Neural progenitor cell (in vitro differentiated cells): ENCODE measurements at regions not wholly inside any gene's neighbourhood (a gene's known extent, or its start where the extent isn't known, plus 50 kb on each side); places are given as distances from the start of the nearest gene placed in this dataset.
"Not testable (repeated sequence)": the region's sequence is repeated elsewhere in the genome, so short reads cannot be mapped to it uniquely, and the experiment has no call there.

Source experiments
- DNase-seq: peaks from one replicate; pipeline ENCODE4 v3.0.0-alpha.2; 2016; ENCODE audit warnings: low spot score
- H2AFZ ChIP-seq: fragments of 200-600 bp; sonication (generic); replicated peaks from 2 replicates; pipeline ENCODE4 v1.6.1; 2016; ENCODE audit warnings: antibody characterized with exemption
- H3F3A ChIP-seq: fragments of 200-600 bp; sonication (generic); 2 replicates; pipeline ENCODE4 v1.6.1; 2016; ENCODE audit warnings: antibody characterized with exemption, low read depth
- H3K27ac ChIP-seq: fragments of 200-600 bp; sonication (generic); 2 replicates; pipeline ENCODE4 v1.5.1; 2016; ENCODE audit warnings: mild to moderate bottlenecking
- H3K27me3 ChIP-seq: fragments of 200-600 bp; sonication (generic); 2 replicates; pipeline ENCODE4 v1.6.1; 2016; ENCODE audit warnings: mild to moderate bottlenecking, moderate library complexity
- H3K36me3 ChIP-seq: fragments of 200-600 bp; sonication (generic); 2 replicates; pipeline ENCODE4 v1.5.1; 2016
- H3K4me1 ChIP-seq: fragments of 200-600 bp; sonication (generic); 2 replicates; pipeline ENCODE4 v1.6.1; 2016; ENCODE audit warnings: mixed run types
- H3K4me2 ChIP-seq: fragments of 200-600 bp; sonication (generic); 2 replicates; pipeline ENCODE4 v1.6.1; 2016
- H3K4me3 ChIP-seq: fragments of 200-600 bp; sonication (generic); 2 replicates; pipeline ENCODE4 v1.5.1; 2016
- H3K79me2 ChIP-seq: fragments of 200-600 bp; sonication (generic); 2 replicates; pipeline ENCODE4 v1.6.1; 2016; ENCODE audit warnings: low read depth
- H3K9ac ChIP-seq: fragments of 200-600 bp; sonication (generic); 2 replicates; pipeline ENCODE4 v1.6.1; 2016
- H3K9me3 ChIP-seq: fragments of 200-600 bp; sonication (generic); 2 replicates; pipeline ENCODE4 v1.5.1; 2016; ENCODE audit warnings: low read depth
- H4K20me1 ChIP-seq: fragments of 200-600 bp; sonication (generic); 2 replicates; pipeline ENCODE4 v1.6.1; 2016; ENCODE audit warnings: low read depth
- H3K27ac Mint-ChIP-seq: 3 replicates; pipeline ENCODE4 v1.8.0; 2021; ENCODE audit warnings: mixed read lengths
- H3K27me3 Mint-ChIP-seq: 2 replicates; pipeline ENCODE4 v1.8.0; 2022; ENCODE audit warnings: low read depth, mild to moderate bottlenecking, inconsistent platforms, moderate library complexity, mixed read lengths; ENCODE audit not compliant: insufficient read depth
- H3K36me3 Mint-ChIP-seq: 3 replicates; pipeline ENCODE4 v1.8.0; 2021; ENCODE audit warnings: mixed read lengths
- H3K4me1 Mint-ChIP-seq: 3 replicates; pipeline ENCODE4 v1.8.0; 2021; ENCODE audit warnings: mixed read lengths
- H3K4me3 Mint-ChIP-seq: 3 replicates; pipeline ENCODE4 v1.8.0; 2021; ENCODE audit warnings: mild to moderate bottlenecking, moderate library complexity, mixed read lengths
- H3K9me3 Mint-ChIP-seq: 3 replicates; pipeline ENCODE4 v1.8.0; 2020; ENCODE audit warnings: mixed read lengths
- EZH2 ChIP-seq: fragments of 200-600 bp; sonication (generic); IDR thresholded peaks from 2 replicates; pipeline ENCODE4 v1.6.1; 2017; ENCODE audit warnings: antibody characterized with exemption, mild to moderate bottlenecking, moderate library complexity
- EZH2phosphoT487 ChIP-seq: fragments of 200-600 bp; sonication (generic); IDR thresholded peaks from 2 replicates; pipeline ENCODE4 v1.6.1; 2017; ENCODE audit warnings: antibody characterized with exemption
- TF ChIP-seq, protein P1 (sequence below): fragments of 200-600 bp; sonication (generic); IDR thresholded peaks from 2 replicates; pipeline ENCODE4 v1.5.1; 2017; ENCODE audit warnings: antibody characterized with exemption, mild to moderate bottlenecking

DNA sequence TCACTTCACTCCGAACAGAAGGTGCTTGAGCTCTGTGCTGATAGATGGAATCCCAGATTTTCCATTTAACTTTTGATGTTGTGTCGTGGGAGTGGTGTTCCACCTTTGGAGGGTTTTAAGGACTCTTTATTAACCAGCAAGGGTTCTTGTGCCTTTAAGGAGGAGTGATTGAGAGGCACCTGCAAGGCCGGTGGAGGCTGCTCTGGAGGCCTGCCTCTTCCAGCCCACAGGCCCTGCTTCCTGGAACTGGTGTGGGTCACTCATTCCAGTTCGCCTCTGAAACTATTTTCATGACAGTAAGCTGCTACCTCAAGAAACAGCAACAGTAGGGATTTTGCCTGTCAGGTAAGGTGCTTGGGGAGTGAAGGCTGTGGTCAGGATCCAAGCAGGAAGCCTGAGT lies 58.8 kb upstream of the APCDD1L start:
- no peak overlapping the region for H3K27ac Mint-ChIP-seq
- no peak overlapping the region for H2AFZ ChIP-seq
- H3F3A ChIP-seq: no peaks in the 10 kb centered on the region
- no peak for DNase-seq
- H3K27me3 Mint-ChIP-seq: peaks cover 2% of the 10 kb centered on the region
- no peak overlapping the region for H3K4me2 ChIP-seq
- no peaks in the 10 kb centered on the region for H3K4me1 ChIP-seq
- H3K36me3 ChIP-seq: no peaks in the 10 kb centered on the region
- no peaks in the 10 kb centered on the region for H4K20me1 ChIP-seq
- H3K4me3 ChIP-seq: no peak overlapping the region
- no peak overlapping the region for H3K4me3 Mint-ChIP-seq
- no peaks in the 10 kb centered on the region for H3K9me3 ChIP-seq
- H3K27ac ChIP-seq: no peak overlapping the region
- H3K79me2 ChIP-seq: no peaks in the 10 kb centered on the region
- H3K9ac ChIP-seq: no peak overlapping the region
- no peaks in the 10 kb centered on the region for H3K36me3 Mint-ChIP-seq
- no peak for TF ChIP-seq EZH2phosphoT487
- no peak for TF ChIP-seq EZH2
- TF ChIP-seq, protein P1, sequence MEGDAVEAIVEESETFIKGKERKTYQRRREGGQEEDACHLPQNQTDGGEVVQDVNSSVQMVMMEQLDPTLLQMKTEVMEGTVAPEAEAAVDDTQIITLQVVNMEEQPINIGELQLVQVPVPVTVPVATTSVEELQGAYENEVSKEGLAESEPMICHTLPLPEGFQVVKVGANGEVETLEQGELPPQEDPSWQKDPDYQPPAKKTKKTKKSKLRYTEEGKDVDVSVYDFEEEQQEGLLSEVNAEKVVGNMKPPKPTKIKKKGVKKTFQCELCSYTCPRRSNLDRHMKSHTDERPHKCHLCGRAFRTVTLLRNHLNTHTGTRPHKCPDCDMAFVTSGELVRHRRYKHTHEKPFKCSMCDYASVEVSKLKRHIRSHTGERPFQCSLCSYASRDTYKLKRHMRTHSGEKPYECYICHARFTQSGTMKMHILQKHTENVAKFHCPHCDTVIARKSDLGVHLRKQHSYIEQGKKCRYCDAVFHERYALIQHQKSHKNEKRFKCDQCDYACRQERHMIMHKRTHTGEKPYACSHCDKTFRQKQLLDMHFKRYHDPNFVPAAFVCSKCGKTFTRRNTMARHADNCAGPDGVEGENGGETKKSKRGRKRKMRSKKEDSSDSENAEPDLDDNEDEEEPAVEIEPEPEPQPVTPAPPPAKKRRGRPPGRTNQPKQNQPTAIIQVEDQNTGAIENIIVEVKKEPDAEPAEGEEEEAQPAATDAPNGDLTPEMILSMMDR: no peak
- no peaks in the 10 kb centered on the region for H3K27me3 ChIP-seq
- no peaks in the 10 kb centered on the region for H3K4me1 Mint-ChIP-seq
- H3K9me3 Mint-ChIP-seq: no peaks in the 10 kb centered on the region

DNA sequence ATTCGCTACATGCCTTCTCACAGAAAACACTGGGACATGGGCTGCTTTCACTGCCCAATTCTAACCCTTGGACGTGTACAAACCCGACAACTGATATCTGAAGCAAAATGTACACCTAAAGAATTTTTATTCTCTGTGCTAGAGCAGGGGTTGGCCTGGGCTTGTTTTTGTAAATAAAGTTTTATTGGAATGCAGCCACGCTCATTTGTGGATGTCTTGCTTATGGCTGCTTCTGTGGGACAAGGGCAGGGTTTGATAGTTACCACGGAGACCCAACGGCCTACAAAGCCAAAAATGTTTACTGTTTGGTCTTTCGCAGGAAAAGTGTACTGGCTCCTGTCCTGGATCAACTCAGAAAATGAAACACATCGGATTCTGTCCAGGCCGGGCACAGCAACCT lies 58.1 kb upstream of the APCDD1L start:
- Histone ChIP-seq H3K27ac (no peak overlapping the region), H3K4me2 (no peak overlapping the region), H3K27me3 (no peaks in the 10 kb centered on the region), H4K20me1 (no peaks in the 10 kb centered on the region), H3K4me1 (no peaks in the 10 kb centered on the region), H3K9me3 (no peaks in the 10 kb centered on the region), H3K79me2 (no peaks in the 10 kb centered on the region), H2AFZ (no peak overlapping the region), H3K36me3 (no peaks in the 10 kb centered on the region), H3K4me3 (no peak overlapping the region), H3K9ac (no peak overlapping the region), H3F3A (no peaks in the 10 kb centered on the region)
- Mint-ChIP-seq H3K27ac (no peak overlapping the region), H3K4me3 (no peak overlapping the region), H3K36me3 (no peaks in the 10 kb centered on the region), H3K4me1 (no peaks in the 10 kb centered on the region), H3K27me3 (peaks cover 2% of the 10 kb centered on the region), H3K9me3 (no peaks in the 10 kb centered on the region)
- DNase-seq: no peak
- TF ChIP-seq EZH2phosphoT487 (no peak), EZH2 (no peak)
- TF ChIP-seq, protein P1: no peak

DNA sequence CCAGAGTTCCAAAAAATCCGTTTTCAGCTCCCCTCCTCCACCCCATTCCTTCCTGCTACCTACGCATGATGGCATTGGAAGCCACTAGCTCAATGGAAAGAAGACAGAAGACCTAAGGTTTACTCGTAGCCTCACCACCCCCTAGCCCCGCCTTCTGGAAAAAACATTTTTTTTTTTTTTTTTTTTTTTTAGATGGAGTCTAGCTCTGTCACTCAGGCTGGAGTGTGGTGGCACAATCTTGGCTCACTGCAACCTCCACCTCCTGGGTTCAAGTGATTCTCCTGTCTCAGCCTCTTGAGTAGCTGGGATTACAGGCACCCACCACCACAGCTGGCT lies 57.2 kb upstream of the APCDD1L start:
- not testable (repeated sequence) for H3K9ac ChIP-seq, H3K79me2 ChIP-seq, H3K27ac ChIP-seq, H3F3A ChIP-seq, H3K4me2 ChIP-seq, H3K4me1 Mint-ChIP-seq, H3K4me3 Mint-ChIP-seq, H3K4me1 ChIP-seq, H2AFZ ChIP-seq, H3K9me3 Mint-ChIP-seq, DNase-seq, H3K27me3 Mint-ChIP-seq, H3K36me3 ChIP-seq, H3K9me3 ChIP-seq, H3K27me3 ChIP-seq, H4K20me1 ChIP-seq, H3K27ac Mint-ChIP-seq, H3K36me3 Mint-ChIP-seq, H3K4me3 ChIP-seq

DNA sequence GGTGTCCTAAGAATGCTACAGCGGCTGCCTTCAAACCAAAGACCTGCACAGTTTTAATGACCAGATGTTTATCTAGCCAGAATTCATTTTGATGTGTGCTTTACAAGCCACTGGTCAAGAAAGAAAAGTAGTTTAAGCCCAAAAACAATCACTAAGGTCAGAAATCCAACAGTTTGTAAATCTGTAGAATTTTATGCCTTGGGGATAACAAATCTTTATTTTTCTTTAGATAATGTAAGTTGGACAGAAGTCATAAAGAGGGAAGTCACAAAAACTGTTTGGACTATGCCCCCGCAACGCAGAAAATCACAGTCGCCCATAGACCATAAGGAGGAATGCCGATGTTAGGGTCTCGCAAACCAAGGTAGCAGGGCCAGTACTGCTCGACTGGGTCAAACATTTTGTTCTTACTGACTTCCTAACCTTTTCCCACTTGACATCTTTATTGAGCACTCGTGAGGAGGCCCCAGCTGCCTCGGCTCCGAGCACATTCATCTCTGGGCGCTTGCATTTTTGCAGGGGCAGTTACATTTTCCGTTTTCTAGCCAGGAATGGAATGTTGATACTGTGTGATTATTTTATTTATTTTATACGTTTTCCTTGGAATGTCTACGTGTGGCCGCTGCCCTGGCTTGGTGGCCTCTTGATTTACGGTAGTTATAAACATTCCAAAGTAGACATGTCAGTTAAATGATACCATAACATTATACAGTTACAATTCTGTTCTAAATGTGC lies 56.7 kb upstream of the APCDD1L start:
- Histone ChIP-seq H3K27ac (no peak overlapping the region), H3K4me2 (no peak overlapping the region)
- TF ChIP-seq EZH2 (no peak), EZH2phosphoT487 (no peak)
- TF ChIP-seq, protein P1: no peak

More for the DNA sequence above, 56.7 kb upstream of the APCDD1L start:
- no peak overlapping the region for H3K4me3 ChIP-seq
- no peaks in the 10 kb centered on the region for H3K36me3 Mint-ChIP-seq
- no peaks in the 10 kb centered on the region for H3K79me2 ChIP-seq
- no peak overlapping the region for H2AFZ ChIP-seq
- H3K27ac Mint-ChIP-seq: no peak overlapping the region
- no peaks in the 10 kb centered on the region for H3F3A ChIP-seq
- H3K9me3 Mint-ChIP-seq: no peaks in the 10 kb centered on the region
- peaks cover 2% of the 10 kb centered on the region for H3K4me1 Mint-ChIP-seq
- no peaks in the 10 kb centered on the region for H3K36me3 ChIP-seq
- H3K27me3 ChIP-seq: no peaks in the 10 kb centered on the region
- H3K4me1 ChIP-seq: no peaks in the 10 kb centered on the region
- no peak overlapping the region for H3K9ac ChIP-seq
- no peak for DNase-seq
- peaks cover 2% of the 10 kb centered on the region for H3K27me3 Mint-ChIP-seq
- H3K9me3 ChIP-seq: no peaks in the 10 kb centered on the region
- H4K20me1 ChIP-seq: no peaks in the 10 kb centered on the region
- H3K4me3 Mint-ChIP-seq: no peak overlapping the region
